ENCODE measurements at regions not wholly inside any gene's neighbourhood (a gene's known extent, or its start where the extent isn't known, plus 50 kb on each side); places are given as distances from the start of the nearest gene placed in this dataset.
"Not testable (repeated sequence)": the region's sequence is repeated elsewhere in the genome, so short reads cannot be mapped to it uniquely, and the experiment has no call there.

GRCh38 chr22:11561744-11562143, 3966.2 kb upstream of the OR11H1 start:
- not testable (repeated sequence) for H3K27ac ChIP-seq (ENCODE audit: insufficient read depth, low read length, poor library complexity, severe bottlenecking); H3K4me3 ChIP-seq (ENCODE audit: low read depth, low read length); H3K4me3 Mint-ChIP-seq; ATAC-seq (ENCODE audit: low read depth in 2 of 2); H3K36me3 Mint-ChIP-seq; H3K4me1 Mint-ChIP-seq; DNase-seq; H3K27me3 Mint-ChIP-seq; H3K27ac Mint-ChIP-seq; H3K4me1 ChIP-seq (ENCODE audit: control insufficient read depth, insufficient read depth, low read length, poor library complexity, severe bottlenecking); H3K36me3 ChIP-seq (ENCODE audit: control insufficient read depth, insufficient read depth, low read length); H3K27me3 ChIP-seq (ENCODE audit: control insufficient read depth, insufficient read depth, low read length)
- peaks cover 2 to 32% (median 9%) of the 10 kb centered on the region in 7 donors for H3K9me3 Mint-ChIP-seq
- peaks cover 0 to 12% of the 10 kb centered on the region in 2 experiments for H3K9me3 ChIP-seq (ENCODE audit: control insufficient read depth in 2 of 2, low read length in 2 of 2)

DNA sequence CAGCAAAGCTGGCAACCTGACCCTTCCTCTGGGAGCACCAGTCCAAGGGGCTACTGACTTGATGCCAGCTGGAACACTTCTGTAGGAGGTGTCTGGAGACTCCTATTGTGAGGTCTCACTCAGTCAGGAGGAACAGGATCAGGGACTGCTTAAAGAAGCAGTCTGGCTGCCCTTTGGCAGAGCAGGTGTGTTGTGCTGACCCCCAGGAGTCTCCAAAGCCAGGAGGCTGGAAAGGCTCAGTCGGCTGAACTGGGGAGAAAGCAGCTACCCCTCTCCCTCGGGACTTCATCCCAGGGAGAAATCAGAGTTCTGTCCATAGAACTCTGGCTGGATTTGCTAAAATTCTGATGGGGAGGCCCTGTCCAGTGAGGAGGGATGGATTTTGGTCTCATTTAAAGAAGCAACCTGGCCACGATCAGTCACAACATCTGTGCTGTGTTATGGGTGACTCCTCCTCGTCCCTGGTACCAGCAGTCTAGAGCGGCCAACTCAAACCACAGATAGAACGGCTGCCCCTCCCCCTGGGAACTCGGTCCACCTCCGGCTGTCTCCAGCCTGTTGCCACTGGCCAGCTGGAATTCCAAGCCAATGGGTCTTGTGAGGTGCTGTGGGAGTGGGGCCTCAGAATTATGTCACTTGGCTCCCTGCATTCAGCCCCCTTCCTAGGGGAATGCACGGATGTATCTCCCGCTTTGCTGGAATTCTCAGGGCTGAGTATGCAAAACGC, 3959.0 kb upstream of the OR11H1 start:
- not testable (repeated sequence) for H3K27ac ChIP-seq (ENCODE audit: insufficient read depth, low read length, poor library complexity, severe bottlenecking); H3K4me1 Mint-ChIP-seq; DNase-seq; H3K4me3 Mint-ChIP-seq; ATAC-seq (ENCODE audit: low read depth in 2 of 2); H3K36me3 Mint-ChIP-seq; H3K4me3 ChIP-seq (ENCODE audit: low read depth, low read length); H3K27me3 ChIP-seq (ENCODE audit: control insufficient read depth, insufficient read depth, low read length); H3K27ac Mint-ChIP-seq; H3K27me3 Mint-ChIP-seq; H3K36me3 ChIP-seq (ENCODE audit: control insufficient read depth, insufficient read depth, low read length); H3K4me1 ChIP-seq (ENCODE audit: control insufficient read depth, insufficient read depth, low read length, poor library complexity, severe bottlenecking)
- peaks cover 7 to 37% of the 10 kb centered on the region in 2 experiments for H3K9me3 ChIP-seq (ENCODE audit: control insufficient read depth in 2 of 2, low read length in 2 of 2)
- H3K9me3 Mint-ChIP-seq: peaks cover 2 to 67% (median 33%) of the 10 kb centered on the region in 7 donors

DNA sequence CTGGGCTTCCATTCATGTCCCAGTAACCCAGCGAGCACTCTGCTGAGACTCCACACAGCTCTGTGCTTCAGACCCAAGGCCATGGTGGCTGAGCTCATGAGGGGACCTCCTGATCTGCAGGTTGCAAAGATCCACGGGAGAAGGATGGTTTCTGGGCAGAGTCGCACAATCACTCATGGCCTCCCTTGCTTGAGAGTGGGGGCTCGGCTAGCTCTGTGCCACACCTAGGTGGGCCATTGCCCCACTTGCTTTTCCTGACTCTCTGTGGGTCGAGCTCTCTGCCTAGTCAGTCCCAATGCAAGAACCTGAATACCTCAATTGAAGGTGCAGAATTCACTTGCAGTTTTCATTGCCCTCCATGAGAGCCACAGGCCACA, 3958.4 kb upstream of the OR11H1 start:
- H3K4me1 Mint-ChIP-seq; H3K27ac Mint-ChIP-seq; H3K27ac ChIP-seq (ENCODE audit: insufficient read depth, low read length, poor library complexity, severe bottlenecking); ATAC-seq (ENCODE audit: low read depth in 2 of 2); H3K4me1 ChIP-seq (ENCODE audit: control insufficient read depth, insufficient read depth, low read length, poor library complexity, severe bottlenecking); H3K27me3 ChIP-seq (ENCODE audit: control insufficient read depth, insufficient read depth, low read length); H3K4me3 ChIP-seq (ENCODE audit: low read depth, low read length); H3K4me3 Mint-ChIP-seq; H3K36me3 Mint-ChIP-seq; DNase-seq; H3K27me3 Mint-ChIP-seq; H3K36me3 ChIP-seq (ENCODE audit: control insufficient read depth, insufficient read depth, low read length): not testable (repeated sequence)
- H3K9me3 ChIP-seq (ENCODE audit: control insufficient read depth in 2 of 2, low read length in 2 of 2): peaks cover 7 to 43% of the 10 kb centered on the region in 2 experiments
- peaks cover 6 to 72% (median 35%) of the 10 kb centered on the region in 7 donors for H3K9me3 Mint-ChIP-seq

DNA sequence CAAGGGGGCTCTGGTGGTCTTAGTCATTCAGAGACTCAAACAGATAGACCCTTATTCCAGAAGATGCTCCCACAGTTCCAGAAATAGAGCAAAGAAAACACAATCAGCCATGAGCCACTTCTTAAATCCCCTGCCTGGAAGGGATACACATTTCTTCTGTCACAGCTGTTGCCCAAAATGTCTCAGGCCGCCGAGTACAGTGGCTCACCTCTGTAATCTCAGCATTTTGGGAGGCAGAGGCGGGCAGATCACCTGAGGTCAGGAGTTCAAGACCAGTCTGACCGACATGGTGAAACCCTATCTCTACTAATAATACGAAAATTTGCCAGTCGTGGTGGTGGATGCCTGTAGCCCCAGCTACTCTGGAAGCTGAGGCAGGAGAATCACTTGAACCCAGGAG, 3954.8 kb upstream of the OR11H1 start:
- H3K27ac Mint-ChIP-seq; H3K27ac ChIP-seq (ENCODE audit: insufficient read depth, low read length, poor library complexity, severe bottlenecking); H3K4me3 ChIP-seq (ENCODE audit: low read depth, low read length); H3K4me1 Mint-ChIP-seq; H3K4me1 ChIP-seq (ENCODE audit: control insufficient read depth, insufficient read depth, low read length, poor library complexity, severe bottlenecking); H3K4me3 Mint-ChIP-seq; H3K36me3 Mint-ChIP-seq; H3K27me3 ChIP-seq (ENCODE audit: control insufficient read depth, insufficient read depth, low read length); H3K36me3 ChIP-seq (ENCODE audit: control insufficient read depth, insufficient read depth, low read length); ATAC-seq (ENCODE audit: low read depth in 2 of 2); DNase-seq; H3K27me3 Mint-ChIP-seq: not testable (repeated sequence)
- peaks cover 12 to 52% of the 10 kb centered on the region in 2 experiments for H3K9me3 ChIP-seq (ENCODE audit: control insufficient read depth in 2 of 2, low read length in 2 of 2)
- peaks cover 6 to 84% (median 38%) of the 10 kb centered on the region in 7 donors for H3K9me3 Mint-ChIP-seq

DNA sequence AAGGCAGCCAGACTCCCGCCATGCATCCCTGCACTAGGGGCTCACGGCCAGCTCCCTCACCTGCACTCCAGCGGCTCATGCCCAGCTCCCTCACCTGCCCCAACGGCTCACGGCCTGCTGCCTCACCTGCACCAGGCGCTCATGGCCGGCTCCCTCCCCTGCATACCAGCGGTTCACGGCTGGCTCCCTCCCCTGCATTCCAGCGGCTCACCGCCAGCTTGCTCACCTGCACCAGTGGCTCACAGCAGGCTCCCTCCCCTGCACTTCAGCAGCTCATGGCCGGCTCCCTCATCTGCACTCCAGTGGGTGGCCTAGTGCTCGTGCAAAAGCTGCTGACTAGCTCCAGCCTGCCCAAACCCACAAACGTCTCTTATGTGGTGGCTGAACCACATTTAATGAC, 3953.8 kb upstream of the OR11H1 start:
- not testable (repeated sequence) for H3K27me3 Mint-ChIP-seq; H3K4me1 ChIP-seq (ENCODE audit: control insufficient read depth, insufficient read depth, low read length, poor library complexity, severe bottlenecking); DNase-seq; H3K4me3 ChIP-seq (ENCODE audit: low read depth, low read length); H3K27me3 ChIP-seq (ENCODE audit: control insufficient read depth, insufficient read depth, low read length); H3K27ac Mint-ChIP-seq; H3K4me3 Mint-ChIP-seq; ATAC-seq (ENCODE audit: low read depth in 2 of 2); H3K4me1 Mint-ChIP-seq; H3K36me3 ChIP-seq (ENCODE audit: control insufficient read depth, insufficient read depth, low read length); H3K36me3 Mint-ChIP-seq; H3K27ac ChIP-seq (ENCODE audit: insufficient read depth, low read length, poor library complexity, severe bottlenecking)
- peaks cover 6 to 83% (median 39%) of the 10 kb centered on the region in 7 donors for H3K9me3 Mint-ChIP-seq
- H3K9me3 ChIP-seq (ENCODE audit: control insufficient read depth in 2 of 2, low read length in 2 of 2): peaks cover 12 to 52% of the 10 kb centered on the region in 2 experiments

- H3K4me3 Mint-ChIP-seq; H3K27ac Mint-ChIP-seq; ATAC-seq (ENCODE audit: low read depth in 2 of 2); DNase-seq; H3K4me1 Mint-ChIP-seq; H3K27me3 Mint-ChIP-seq; H3K27me3 ChIP-seq (ENCODE audit: control insufficient read depth, insufficient read depth, low read length); H3K4me1 ChIP-seq (ENCODE audit: control insufficient read depth, insufficient read depth, low read length, poor library complexity, severe bottlenecking); H3K36me3 ChIP-seq (ENCODE audit: control insufficient read depth, insufficient read depth, low read length); H3K36me3 Mint-ChIP-seq; H3K27ac ChIP-seq (ENCODE audit: insufficient read depth, low read length, poor library complexity, severe bottlenecking); H3K4me3 ChIP-seq (ENCODE audit: low read depth, low read length): not testable (repeated sequence)
- peaks cover 7 to 83% (median 40%) of the 10 kb centered on the region in 7 donors for H3K9me3 Mint-ChIP-seq
- peaks cover 12 to 52% of the 10 kb centered on the region in 2 experiments for H3K9me3 ChIP-seq (ENCODE audit: control insufficient read depth in 2 of 2, low read length in 2 of 2)
Observed at GRCh38 chr22:11574659-11575058, 3953.3 kb upstream of the OR11H1 start.

DNA sequence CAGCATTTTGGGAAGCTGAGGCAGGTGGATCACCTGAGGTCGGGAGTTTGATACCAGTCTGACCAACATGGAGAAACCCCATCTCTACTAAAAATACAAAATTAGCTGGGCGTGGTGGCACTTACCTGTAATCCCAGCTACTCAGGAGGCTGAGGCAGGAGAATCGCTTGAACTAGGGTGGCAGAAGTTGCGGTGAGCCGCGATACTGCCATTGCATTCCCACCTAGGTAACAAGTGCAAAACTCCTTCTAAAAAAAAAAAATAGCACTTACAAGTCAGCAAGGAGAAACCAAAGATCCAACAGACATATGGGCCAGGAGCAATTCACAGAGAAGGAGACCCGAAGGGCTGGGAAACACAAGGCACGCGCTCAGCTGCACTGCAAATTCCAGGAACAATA, 3951.3 kb upstream of the OR11H1 start:
- H3K27ac ChIP-seq (ENCODE audit: insufficient read depth, low read length, poor library complexity, severe bottlenecking); DNase-seq; H3K4me3 ChIP-seq (ENCODE audit: low read depth, low read length); H3K27me3 Mint-ChIP-seq; H3K4me3 Mint-ChIP-seq; H3K4me1 Mint-ChIP-seq; H3K27ac Mint-ChIP-seq; ATAC-seq (ENCODE audit: low read depth in 2 of 2); H3K36me3 ChIP-seq (ENCODE audit: control insufficient read depth, insufficient read depth, low read length); H3K36me3 Mint-ChIP-seq; H3K27me3 ChIP-seq (ENCODE audit: control insufficient read depth, insufficient read depth, low read length); H3K4me1 ChIP-seq (ENCODE audit: control insufficient read depth, insufficient read depth, low read length, poor library complexity, severe bottlenecking): not testable (repeated sequence)
- peaks cover 10 to 79% (median 46%) of the 10 kb centered on the region in 7 donors for H3K9me3 Mint-ChIP-seq
- H3K9me3 ChIP-seq (ENCODE audit: control insufficient read depth in 2 of 2, low read length in 2 of 2): peaks cover 9 to 58% of the 10 kb centered on the region in 2 experiments

- H3K9me3 ChIP-seq (ENCODE audit: control insufficient read depth in 2 of 2, low read length in 2 of 2): peaks cover 8 to 55% of the 10 kb centered on the region in 2 experiments
- DNase-seq; H3K36me3 ChIP-seq (ENCODE audit: control insufficient read depth, insufficient read depth, low read length); H3K36me3 Mint-ChIP-seq; H3K4me1 Mint-ChIP-seq; H3K4me3 Mint-ChIP-seq; H3K27me3 ChIP-seq (ENCODE audit: control insufficient read depth, insufficient read depth, low read length); H3K4me3 ChIP-seq (ENCODE audit: low read depth, low read length); H3K27ac ChIP-seq (ENCODE audit: insufficient read depth, low read length, poor library complexity, severe bottlenecking); H3K4me1 ChIP-seq (ENCODE audit: control insufficient read depth, insufficient read depth, low read length, poor library complexity, severe bottlenecking); ATAC-seq (ENCODE audit: low read depth in 2 of 2); H3K27me3 Mint-ChIP-seq: not testable (repeated sequence)
- Mint-ChIP-seq H3K9me3 (peaks cover 11 to 76% (median 52%) of the 10 kb centered on the region in 7 donors), H3K27ac (peak overlapping the region in 1 of 3 donors; percentile 15)
Observed at GRCh38 chr22:11578115-11578514, 3949.9 kb upstream of the OR11H1 start.
